ENCODE measurements at regions not wholly inside any gene's neighbourhood (a gene's known extent, or its start where the extent isn't known, plus 50 kb on each side); places are given as distances from the start of the nearest gene placed in this dataset.
"Not testable (repeated sequence)": the region's sequence is repeated elsewhere in the genome, so short reads cannot be mapped to it uniquely, and the experiment has no call there.

DNA sequence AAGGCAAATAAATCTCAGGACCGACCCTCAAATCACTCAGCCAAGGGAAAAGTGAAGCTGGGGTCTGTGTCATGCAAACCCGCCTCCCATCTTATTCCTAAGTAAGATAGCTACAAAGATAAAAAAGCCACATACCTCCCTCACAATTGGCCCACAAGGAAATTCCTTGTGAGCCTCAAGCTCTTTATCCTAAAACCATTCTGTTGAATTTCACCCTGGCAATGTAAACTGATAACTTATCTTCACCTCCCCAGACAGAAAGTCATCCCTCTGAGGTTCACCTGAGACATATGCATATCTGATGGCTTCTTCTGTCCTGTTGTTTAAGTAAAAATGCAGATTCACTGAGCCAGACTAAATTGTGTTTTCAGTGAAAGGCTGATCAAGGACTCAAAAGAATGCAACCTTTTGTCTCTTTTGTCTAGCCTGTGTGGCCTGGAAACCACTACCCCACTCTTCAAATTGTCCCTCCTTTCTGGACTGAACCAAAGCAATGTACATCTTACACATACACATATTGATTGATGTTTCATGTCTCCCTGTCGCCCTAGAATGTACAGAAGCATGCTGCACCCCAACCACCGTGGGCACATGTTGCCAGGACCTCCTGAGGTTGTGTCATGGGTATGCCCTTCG lies 91.3 kb downstream of the MFAP3L start:
- Mint-ChIP-seq H3K27me3 (peaks cover 0 to 4% (median 0%) of the 10 kb centered on the region in 5 donors), H3K36me3 (no peaks in the 10 kb centered on the region), H3K4me1 (no peaks in the 10 kb centered on the region), H3K9me3 (peaks cover 0 to 4% (median 0%) of the 10 kb centered on the region in 9 donors), H3K27ac (no peak overlapping the region), H3K4me3 (no peak overlapping the region)
- DNase-seq (no peak), ATAC-seq (no peak)
- POLR2A ChIA-PET: no interaction called here

DNA sequence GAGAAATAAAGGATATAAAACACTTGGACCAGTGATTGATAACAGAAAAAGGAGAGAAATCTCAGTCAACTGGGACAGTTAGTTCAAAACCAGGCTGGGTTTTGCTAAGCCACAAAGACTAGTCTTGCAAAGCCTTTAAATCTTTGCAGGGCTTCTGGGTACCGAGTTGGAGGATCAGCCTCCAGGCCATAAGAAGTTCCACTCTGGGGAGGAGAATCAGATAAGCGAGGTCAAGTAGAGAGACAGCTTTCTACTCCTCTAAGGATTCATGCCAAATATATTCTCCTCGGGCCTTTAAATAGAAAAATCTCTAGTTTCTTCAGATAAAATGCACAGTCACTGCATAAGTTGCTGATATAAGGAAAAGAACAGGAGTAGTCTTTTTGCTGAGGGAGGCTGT lies 92.7 kb downstream of the MFAP3L start:
- peaks cover 0 to 8% (median 5%) of the 10 kb centered on the region in 5 donors for H3K27me3 Mint-ChIP-seq
- H3K36me3 Mint-ChIP-seq: no peaks in the 10 kb centered on the region
- ATAC-seq (no peak), DNase-seq (no peak)
- H3K27ac Mint-ChIP-seq: no peak overlapping the region
- H3K9me3 Mint-ChIP-seq: peaks cover 0 to 4% (median 0%) of the 10 kb centered on the region in 9 donors
- POLR2A ChIA-PET: no interaction called here
- no peak overlapping the region for H3K4me3 Mint-ChIP-seq
- no peaks in the 10 kb centered on the region for H3K4me1 Mint-ChIP-seq

DNA sequence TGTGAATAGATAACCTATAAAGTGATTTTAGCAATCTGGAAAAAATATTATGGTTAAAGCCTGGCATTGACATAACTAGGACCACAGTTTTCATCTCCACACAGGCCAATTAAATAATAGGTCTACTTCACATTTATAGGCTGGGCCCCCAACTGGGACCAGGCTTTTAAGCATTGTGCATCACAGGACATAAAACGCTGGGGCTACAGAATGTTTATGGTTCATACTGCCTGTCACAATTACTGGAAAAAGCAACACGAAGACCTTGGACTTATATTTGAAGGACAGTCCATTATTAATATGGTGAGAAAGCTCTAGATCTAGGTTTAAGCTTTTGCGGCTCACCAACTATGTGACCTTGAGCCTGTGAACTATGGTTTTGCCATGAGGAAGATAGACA lies 94.2 kb downstream of the MFAP3L start:
- Mint-ChIP-seq H3K9me3 (peaks cover 0 to 4% (median 0%) of the 10 kb centered on the region in 9 donors), H3K27ac (no peak overlapping the region), H3K36me3 (no peaks in the 10 kb centered on the region), H3K27me3 (peaks cover 2 to 16% (median 5%) of the 10 kb centered on the region in 5 donors), H3K4me1 (no peaks in the 10 kb centered on the region), H3K4me3 (no peak overlapping the region)
- POLR2A ChIA-PET: no interaction called here
- DNase-seq: no peak
- no peak for ATAC-seq

DNA sequence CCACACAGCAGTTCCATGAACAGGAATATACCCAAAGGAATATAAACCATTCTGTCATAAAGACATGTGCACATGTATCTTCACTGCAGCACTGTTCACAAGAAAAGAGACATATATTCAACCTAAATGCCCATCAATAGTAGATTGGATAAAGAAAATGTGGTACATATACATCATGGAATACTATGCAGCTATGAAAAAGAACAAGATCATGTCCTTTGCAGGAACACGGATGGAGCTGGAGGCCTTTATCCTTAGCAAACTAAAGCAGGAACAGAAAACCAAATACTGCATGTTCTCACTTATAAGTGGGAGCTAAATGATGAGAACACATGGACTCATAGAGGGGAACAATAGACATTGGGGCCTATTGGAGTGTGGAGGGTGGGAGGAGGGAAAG lies 95.4 kb downstream of the MFAP3L start:
- DNase-seq, ATAC-seq, POLR2A ChIA-PET, H3K4me3 Mint-ChIP-seq, H3K27ac Mint-ChIP-seq, H3K9me3 Mint-ChIP-seq, H3K36me3 Mint-ChIP-seq, H3K4me1 Mint-ChIP-seq: not testable (repeated sequence)
- H3K27me3 Mint-ChIP-seq: peaks cover 2 to 16% (median 8%) of the 10 kb centered on the region in 5 donors

DNA sequence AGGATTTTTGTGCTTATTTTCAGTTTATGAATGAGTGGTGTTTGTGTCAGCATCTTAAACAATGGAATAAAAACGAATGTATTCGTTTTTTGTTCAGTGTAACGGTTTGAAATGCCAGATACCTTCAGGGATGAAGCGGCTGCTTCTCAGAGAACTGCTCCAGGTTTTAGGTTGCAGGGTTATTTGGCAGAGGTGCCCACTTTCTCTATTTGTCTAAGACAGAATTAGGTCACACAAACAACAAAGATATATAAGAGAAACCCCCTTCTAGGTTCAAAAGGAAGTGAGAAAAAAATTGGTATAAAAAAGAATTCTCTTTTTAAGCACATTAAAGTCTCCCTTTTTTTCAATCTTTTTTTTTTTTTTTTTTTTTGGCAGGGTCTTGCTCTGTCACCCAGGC lies 98.9 kb downstream of the MFAP3L start:
- H3K4me1 Mint-ChIP-seq: no peaks in the 10 kb centered on the region
- POLR2A ChIA-PET: no interaction called here
- no peak overlapping the region for H3K27ac Mint-ChIP-seq
- H3K4me3 Mint-ChIP-seq: no peak overlapping the region
- H3K27me3 Mint-ChIP-seq: peaks cover 2 to 19% (median 10%) of the 10 kb centered on the region in 5 donors
- ATAC-seq (no peak), DNase-seq (no peak)
- peaks cover 0 to 4% (median 0%) of the 10 kb centered on the region in 9 donors for H3K9me3 Mint-ChIP-seq
- no peaks in the 10 kb centered on the region for H3K36me3 Mint-ChIP-seq

DNA sequence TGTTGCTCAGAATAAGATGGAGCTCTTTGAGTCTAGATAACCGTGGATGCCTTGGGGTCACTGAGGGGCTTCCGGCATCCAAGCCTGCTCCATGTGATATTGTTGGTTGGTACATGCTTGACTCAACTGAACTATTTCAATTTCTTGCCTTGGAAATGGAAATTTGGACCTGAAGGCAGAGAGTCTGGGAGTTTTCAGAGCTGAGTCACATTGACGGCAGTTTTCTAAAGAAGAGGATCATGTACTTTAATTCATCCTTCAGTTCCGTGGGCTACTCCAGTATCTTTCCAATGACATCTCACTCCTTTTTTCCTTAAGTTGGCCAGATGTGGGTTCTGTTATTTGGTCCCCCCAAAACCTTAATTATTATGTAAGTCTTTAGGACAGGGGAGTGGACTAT lies 100.5 kb downstream of the MFAP3L start:
- DNase-seq (no peak), ATAC-seq (no peak)
- Mint-ChIP-seq H3K36me3 (no peaks in the 10 kb centered on the region), H3K9me3 (peaks cover 0 to 2% (median 0%) of the 10 kb centered on the region in 9 donors), H3K4me1 (no peaks in the 10 kb centered on the region), H3K27ac (no peak overlapping the region), H3K27me3 (peaks cover 2 to 29% (median 11%) of the 10 kb centered on the region in 5 donors), H3K4me3 (no peak overlapping the region)
- POLR2A ChIA-PET: no interaction called here

DNA sequence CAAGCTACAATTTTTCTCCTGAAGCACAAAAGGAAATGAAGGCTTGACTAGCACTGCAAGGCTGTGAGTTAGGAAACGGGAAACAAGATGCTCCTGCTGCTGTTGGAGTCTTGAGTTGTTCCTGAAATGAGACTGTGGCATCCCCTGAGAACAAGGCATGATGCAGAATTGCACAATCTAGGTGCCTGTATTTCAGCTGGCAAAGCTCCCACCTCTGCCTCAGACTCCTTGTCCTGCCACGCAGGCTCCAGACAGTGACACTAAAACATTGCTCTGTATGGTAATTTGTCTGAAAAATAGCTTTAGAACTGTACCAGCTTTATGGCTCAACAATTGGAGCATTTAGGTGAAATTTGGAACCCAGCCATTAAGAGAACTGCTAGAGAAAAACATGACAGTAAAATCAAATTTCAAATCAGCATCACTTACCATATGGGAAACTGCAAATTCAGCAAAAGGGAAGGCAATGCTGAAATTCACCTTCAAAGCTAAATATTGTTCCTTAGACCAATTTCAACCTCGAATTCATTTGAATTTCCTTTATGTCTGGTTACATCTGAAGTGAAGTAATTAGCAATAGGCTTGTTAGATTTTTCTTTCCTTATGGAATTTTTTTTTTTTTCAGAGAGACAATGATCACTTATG lies 103.4 kb downstream of the MFAP3L start:
- H3K9me3 Mint-ChIP-seq: peaks cover 0 to 4% (median 0%) of the 10 kb centered on the region in 9 donors
- no peaks in the 10 kb centered on the region for H3K36me3 Mint-ChIP-seq
- POLR2A ChIA-PET: no interaction called here
- no peak overlapping the region for H3K27ac Mint-ChIP-seq
- no peak for DNase-seq
- ATAC-seq: no peak
- H3K4me3 Mint-ChIP-seq: no peak overlapping the region
- no peaks in the 10 kb centered on the region for H3K4me1 Mint-ChIP-seq
- peaks cover 0 to 23% (median 4%) of the 10 kb centered on the region in 5 donors for H3K27me3 Mint-ChIP-seq

DNA sequence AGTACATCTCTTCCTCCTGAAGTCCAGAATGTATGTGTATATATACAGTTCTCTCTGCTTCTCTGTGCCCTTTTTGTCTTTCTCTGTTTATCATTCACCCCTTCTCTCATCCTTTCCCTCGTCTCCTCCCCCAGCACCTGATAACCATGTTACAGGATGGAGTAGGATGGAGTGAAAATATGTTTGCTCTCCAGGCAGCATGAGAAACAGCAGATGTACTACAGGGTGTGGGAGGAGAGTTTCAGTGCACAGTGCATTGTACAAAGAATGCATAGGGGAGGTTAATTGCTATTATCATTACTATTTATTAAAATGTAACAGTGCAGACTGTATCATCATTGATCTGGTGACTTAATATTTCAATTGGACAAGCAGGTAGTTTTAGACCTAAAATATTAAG lies 104.5 kb downstream of the MFAP3L start:
- H3K27me3 Mint-ChIP-seq: peaks cover 0 to 23% (median 10%) of the 10 kb centered on the region in 5 donors
- ATAC-seq: no peak
- H3K27ac Mint-ChIP-seq: no peak overlapping the region
- POLR2A ChIA-PET: no interaction called here
- no peak overlapping the region for H3K4me3 Mint-ChIP-seq
- H3K36me3 Mint-ChIP-seq: peaks cover 0 to 8% (median 0%) of the 10 kb centered on the region in 3 donors
- no peaks in the 10 kb centered on the region for H3K4me1 Mint-ChIP-seq
- H3K9me3 Mint-ChIP-seq: peaks cover 3 to 14% (median 7%) of the 10 kb centered on the region in 9 donors
- no peak for DNase-seq

DNA sequence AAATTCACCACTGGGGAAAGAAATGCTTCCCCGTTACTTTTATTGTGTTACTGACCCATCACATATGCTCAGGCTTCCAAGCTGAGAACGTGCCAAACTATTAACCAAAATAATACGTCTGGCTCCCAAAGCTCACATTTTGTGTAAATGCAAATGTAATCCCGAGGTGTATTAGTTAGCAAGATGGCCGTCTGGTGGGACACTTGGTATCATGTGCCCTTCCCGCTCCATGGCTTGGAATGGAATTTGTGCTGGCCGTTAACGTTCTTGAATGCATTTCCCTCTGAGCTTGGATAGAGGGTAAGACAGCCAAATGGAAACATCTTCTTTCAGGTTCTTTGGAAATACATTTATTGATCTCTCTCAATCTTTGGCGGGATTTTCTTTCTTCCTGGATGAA lies 105.0 kb downstream of the MFAP3L start:
- H3K36me3 Mint-ChIP-seq: peaks cover 0 to 8% (median 0%) of the 10 kb centered on the region in 3 donors
- no peak for DNase-seq
- no peak overlapping the region for H3K4me3 Mint-ChIP-seq
- no peaks in the 10 kb centered on the region for H3K4me1 Mint-ChIP-seq
- peaks cover 3 to 16% (median 11%) of the 10 kb centered on the region in 9 donors for H3K9me3 Mint-ChIP-seq
- peaks cover 0 to 23% (median 10%) of the 10 kb centered on the region in 5 donors for H3K27me3 Mint-ChIP-seq
- no peak for ATAC-seq
- no peak overlapping the region for H3K27ac Mint-ChIP-seq
- POLR2A ChIA-PET: no interaction called here

DNA sequence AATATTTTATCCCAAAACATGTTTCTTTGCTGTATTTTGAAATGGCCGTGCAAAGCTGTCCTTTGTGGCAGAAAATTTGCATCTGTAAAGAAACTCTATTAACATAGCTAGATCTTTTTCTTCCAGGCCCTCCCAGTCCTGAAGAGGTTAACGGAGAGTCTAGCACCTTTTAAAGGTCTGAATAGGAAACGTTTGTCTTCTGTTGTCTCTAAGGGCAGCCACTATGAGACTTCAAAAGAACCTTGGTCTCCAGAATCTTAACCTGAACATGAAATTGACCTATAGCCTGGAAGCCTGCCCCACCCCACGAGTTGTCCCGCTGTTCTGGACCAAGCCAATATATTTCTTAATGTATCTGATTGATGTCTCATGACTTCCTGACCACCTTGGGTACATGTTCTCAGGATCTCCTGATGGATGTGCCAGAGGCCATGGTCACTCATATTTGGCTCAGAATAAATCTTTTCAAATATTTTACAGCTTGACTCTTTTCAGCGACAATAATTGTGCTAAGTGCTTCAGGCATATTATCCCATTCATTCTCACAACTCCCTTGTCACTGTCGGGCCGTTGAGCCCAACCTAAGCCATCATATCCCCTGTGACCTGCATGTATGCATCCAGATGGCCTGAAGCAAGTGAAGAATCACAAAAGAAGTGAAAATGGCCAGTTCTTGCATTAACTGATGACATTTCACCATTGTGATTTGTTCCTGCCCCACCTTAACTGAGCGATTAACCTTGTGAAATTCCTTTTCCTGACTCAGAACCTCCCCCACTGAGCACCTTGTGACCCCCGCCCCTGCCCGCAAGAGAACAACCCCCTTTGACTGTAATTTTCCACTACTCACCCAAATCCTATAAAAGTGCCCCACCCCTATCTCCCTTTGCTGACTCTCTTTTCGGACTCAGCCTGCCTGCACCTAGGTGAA lies 106.7 kb downstream of the MFAP3L start:
- peaks cover 3 to 16% (median 11%) of the 10 kb centered on the region in 9 donors for H3K9me3 Mint-ChIP-seq
- H3K4me1 Mint-ChIP-seq, ATAC-seq, POLR2A ChIA-PET, H3K36me3 Mint-ChIP-seq, H3K4me3 Mint-ChIP-seq, DNase-seq, H3K27ac Mint-ChIP-seq: not testable (repeated sequence)
- peaks cover 0 to 23% (median 8%) of the 10 kb centered on the region in 5 donors for H3K27me3 Mint-ChIP-seq

DNA sequence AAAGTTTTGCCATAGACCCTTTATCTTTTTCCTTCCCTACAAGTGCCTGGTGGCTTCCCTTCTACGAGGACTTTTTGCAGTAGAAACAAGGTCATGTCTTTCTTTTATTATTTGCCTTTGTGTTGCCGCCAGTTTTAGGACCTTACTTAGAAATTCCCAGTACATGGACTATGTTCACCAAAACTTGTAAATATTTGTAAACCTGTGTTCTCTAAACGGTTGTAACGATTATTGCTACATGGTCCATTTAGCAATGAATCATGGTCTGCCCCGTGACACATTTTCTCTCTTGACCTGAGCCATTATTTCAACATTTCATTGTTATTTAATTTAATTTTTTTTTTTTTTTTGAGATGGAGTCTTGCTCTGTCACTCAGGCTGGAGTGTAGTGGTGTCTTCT lies 110.7 kb downstream of the MFAP3L start:
- ATAC-seq: no peak
- H3K27ac Mint-ChIP-seq: no peak overlapping the region
- H3K9me3 Mint-ChIP-seq: peaks cover 3 to 16% (median 11%) of the 10 kb centered on the region in 9 donors
- no peak for DNase-seq
- H3K27me3 Mint-ChIP-seq: peaks cover 2 to 14% (median 4%) of the 10 kb centered on the region in 5 donors
- peaks cover 0 to 8% (median 0%) of the 10 kb centered on the region in 3 donors for H3K36me3 Mint-ChIP-seq
- no peaks in the 10 kb centered on the region for H3K4me1 Mint-ChIP-seq
- POLR2A ChIA-PET: no interaction called here
- no peak overlapping the region for H3K4me3 Mint-ChIP-seq

DNA sequence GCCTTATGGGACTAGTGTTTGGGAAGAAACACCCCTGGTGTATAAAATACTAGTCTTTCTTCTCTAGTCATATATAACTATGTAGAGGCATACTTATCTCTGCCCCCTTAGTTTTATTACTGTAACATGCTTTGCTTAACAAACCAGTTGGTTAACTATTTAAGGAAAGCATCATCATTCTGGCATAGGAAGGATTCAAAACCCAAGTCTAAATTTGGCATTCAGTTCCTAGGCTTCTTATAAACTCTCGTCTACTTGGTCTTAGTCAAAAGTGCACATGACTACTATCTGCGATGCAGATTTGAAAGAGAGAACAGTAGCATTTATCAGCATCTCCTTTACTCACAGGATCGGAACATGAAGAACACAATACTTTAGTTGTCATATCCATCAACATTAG lies 111.3 kb downstream of the MFAP3L start:
- Mint-ChIP-seq H3K4me3 (no peak overlapping the region), H3K36me3 (peaks cover 0 to 8% (median 0%) of the 10 kb centered on the region in 3 donors), H3K4me1 (no peaks in the 10 kb centered on the region), H3K9me3 (peaks cover 3 to 16% (median 11%) of the 10 kb centered on the region in 9 donors), H3K27ac (no peak overlapping the region), H3K27me3 (peaks cover 2 to 14% (median 4%) of the 10 kb centered on the region in 5 donors)
- POLR2A ChIA-PET: no interaction called here
- DNase-seq (no peak), ATAC-seq (no peak)

DNA sequence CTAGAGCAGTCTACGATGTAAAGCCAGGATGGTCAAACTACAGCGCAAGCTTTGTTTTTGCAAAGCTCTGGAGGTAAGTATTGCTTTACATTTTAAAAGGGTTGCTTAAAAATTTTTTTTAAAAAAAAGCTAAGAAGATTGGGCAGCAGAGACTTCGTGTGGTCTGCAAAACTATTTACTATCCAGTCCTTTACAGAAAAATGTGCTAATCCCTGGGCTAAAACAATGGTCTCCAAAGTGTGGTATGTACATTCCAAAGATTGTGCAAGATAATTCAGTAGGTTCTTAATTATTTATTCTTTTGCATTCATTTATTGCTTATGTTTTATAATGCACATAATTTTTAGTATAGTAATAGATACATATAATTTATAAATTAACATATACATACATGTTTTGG lies 113.2 kb downstream of the MFAP3L start:
- peaks cover 0 to 12% (median 3%) of the 10 kb centered on the region in 5 donors for H3K27me3 Mint-ChIP-seq
- no peak overlapping the region for H3K27ac Mint-ChIP-seq
- ATAC-seq (no peak), DNase-seq (no peak)
- H3K36me3 Mint-ChIP-seq: peaks cover 0 to 8% (median 0%) of the 10 kb centered on the region in 3 donors
- H3K4me1 Mint-ChIP-seq: no peaks in the 10 kb centered on the region
- peaks cover 3 to 15% (median 11%) of the 10 kb centered on the region in 9 donors for H3K9me3 Mint-ChIP-seq
- no peak overlapping the region for H3K4me3 Mint-ChIP-seq
- POLR2A ChIA-PET: no interaction called here
